MM.1S (cell line): ENCODE measurements at regions not wholly inside any gene's neighbourhood (a gene's known extent, or its start where the extent isn't known, plus 50 kb on each side); places are given as distances from the start of the nearest gene placed in this dataset.

Experiments
- DNase-seq: peaks from one replicate; pipeline ENCODE4 v3.0.0-alpha.2; 2015
- H2AFZ ChIP-seq: fragments of 300-600 bp; sonication (generic); 2 replicates; pipeline ENCODE4 v1.6.0; 2016; ENCODE audit warnings: antibody characterized with exemption, low read length
- H3F3A ChIP-seq: fragments of 300-600 bp; sonication (generic); 2 replicates; pipeline ENCODE4 v1.6.1; 2016; ENCODE audit warnings: mild to moderate bottlenecking, antibody characterized with exemption, low read length, moderate library complexity, mixed read lengths; ENCODE audit not compliant: insufficient read depth
- H3K27ac ChIP-seq: fragments of 300-600 bp; sonication (generic); 2 replicates; pipeline ENCODE4 v1.5.1; 2016; ENCODE audit warnings: mild to moderate bottlenecking, low read length
- H3K27me3 ChIP-seq: fragments of 300-600 bp; sonication (generic); replicated peaks from 2 replicates; pipeline ENCODE4 v1.6.0; 2016; ENCODE audit warnings: low read length; ENCODE audit not compliant: insufficient read depth
- H3K36me3 ChIP-seq: fragments of 300-600 bp; sonication (generic); replicated peaks from 2 replicates; pipeline ENCODE4 v1.6.1; 2016; ENCODE audit warnings: mild to moderate bottlenecking, low read length, mixed read lengths; ENCODE audit not compliant: insufficient read depth
- H3K4me1 ChIP-seq: fragments of 300-600 bp; sonication (generic); 2 replicates; pipeline ENCODE4 v1.6.1; 2016; ENCODE audit warnings: low read length, mixed read lengths
- H3K4me2 ChIP-seq: fragments of 300-600 bp; sonication (generic); 2 replicates; pipeline ENCODE4 v1.6.0; 2016; ENCODE audit warnings: low read depth, low read length
- H3K4me3 ChIP-seq: fragments of 300-600 bp; sonication (generic); 2 replicates; pipeline ENCODE4 v1.5.1; 2016; ENCODE audit warnings: low read length, mixed read lengths
- H3K79me2 ChIP-seq: fragments of 300-600 bp; sonication (generic); 2 replicates; pipeline ENCODE4 v1.6.1; 2016; ENCODE audit warnings: mixed run types, low read length, mixed read lengths
- H3K9ac ChIP-seq: fragments of 300-600 bp; sonication (generic); 2 replicates; pipeline ENCODE4 v1.6.1; 2016; ENCODE audit warnings: low read length, mixed read lengths
- H3K9me2 ChIP-seq: fragments of 300-600 bp; sonication (generic); replicated peaks from 2 replicates; pipeline ENCODE4 v1.6.1; 2016; ENCODE audit warnings: mild to moderate bottlenecking, low read length, mixed read lengths; ENCODE audit not compliant: insufficient read depth
- H3K9me3 ChIP-seq: fragments of 300-600 bp; sonication (generic); replicated peaks from 2 replicates; pipeline ENCODE4 v1.6.1; 2016; ENCODE audit warnings: mild to moderate bottlenecking, low read length, mixed read lengths; ENCODE audit not compliant: insufficient read depth
- H4K20me1 ChIP-seq: fragments of 300-600 bp; sonication (generic); 2 replicates; pipeline ENCODE4 v1.6.1; 2016; ENCODE audit warnings: mild to moderate bottlenecking, low read length, moderate library complexity, mixed read lengths; ENCODE audit not compliant: insufficient read depth
- CTCF ChIP-seq: fragments of 300-600 bp; sonication (generic); IDR thresholded peaks from 2 replicates; pipeline ENCODE4 v1.5.1; 2016; ENCODE audit warnings: antibody characterized with exemption, low read length, mixed read lengths
- EZH2 ChIP-seq: fragments of 300-600 bp; sonication (generic); optimal IDR thresholded peaks from 2 replicates; pipeline ENCODE3; 2017; ENCODE audit warnings: low read depth, mild to moderate bottlenecking, antibody characterized with exemption, low read length, mixed read lengths
- EZH2phosphoT487 ChIP-seq: fragments of 300-600 bp; sonication (generic); IDR thresholded peaks from 2 replicates; pipeline ENCODE4 v1.6.1; 2018; ENCODE audit warnings: antibody characterized with exemption, low read length

DNA sequence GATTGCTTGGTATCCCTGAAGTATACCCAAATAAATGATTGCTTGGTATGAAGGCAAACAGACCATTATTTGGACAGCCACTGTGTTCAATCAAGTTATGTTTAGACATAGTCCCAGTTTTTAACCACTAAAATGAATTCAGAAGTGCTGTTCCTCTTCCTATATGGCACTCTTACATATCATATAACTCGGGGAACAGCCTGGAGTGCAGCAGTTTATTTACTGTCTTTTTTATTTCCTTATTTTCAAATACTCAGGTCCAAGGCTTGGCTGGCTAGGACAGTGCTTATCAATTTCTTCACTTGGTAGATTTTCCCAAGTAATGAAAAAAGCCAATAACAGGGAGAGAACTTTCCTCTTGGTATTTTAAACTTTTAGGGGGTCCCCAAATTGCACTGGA lies 58.6 kb upstream of the CCDC112 start:
- Histone ChIP-seq H3K36me3 (no peaks in the 10 kb centered on the region), H4K20me1 (no peaks in the 10 kb centered on the region)
- TF ChIP-seq EZH2phosphoT487 = no peak
- no peak for TF ChIP-seq EZH2
- no peak for TF ChIP-seq CTCF

GRCh38 chr5:115354246-115354645 lies 57.8 kb upstream of the CCDC112 start:
- H3K4me2 ChIP-seq = no peak overlapping the region
- H3K9me3 ChIP-seq = no peaks in the 10 kb centered on the region
- H3K4me1 ChIP-seq = no peaks in the 10 kb centered on the region
- H3K9ac ChIP-seq = no peak overlapping the region
- H3K4me3 ChIP-seq = no peak overlapping the region
- H3K27ac ChIP-seq = no peak overlapping the region
- TF ChIP-seq CTCF (no peak), EZH2phosphoT487 (no peak), EZH2 (no peak)
- no peaks in the 10 kb centered on the region for H3K9me2 ChIP-seq
- H3F3A ChIP-seq = no peaks in the 10 kb centered on the region
- H3K79me2 ChIP-seq = no peaks in the 10 kb centered on the region
- no peak for DNase-seq
- H3K27me3 ChIP-seq = no peaks in the 10 kb centered on the region
- no peak overlapping the region for H2AFZ ChIP-seq
- H4K20me1 ChIP-seq = no peaks in the 10 kb centered on the region
- no peaks in the 10 kb centered on the region for H3K36me3 ChIP-seq

More for the DNA sequence above, 58.6 kb upstream of the CCDC112 start:
- Histone ChIP-seq H3K27ac (no peak overlapping the region), H3K9me2 (no peaks in the 10 kb centered on the region), H2AFZ (no peak overlapping the region), H3K4me2 (no peak overlapping the region), H3K27me3 (no peaks in the 10 kb centered on the region), H3K79me2 (no peaks in the 10 kb centered on the region), H3K4me3 (no peak overlapping the region), H3K9me3 (no peaks in the 10 kb centered on the region), H3K4me1 (no peaks in the 10 kb centered on the region), H3F3A (no peaks in the 10 kb centered on the region), H3K9ac (no peak overlapping the region)
- DNase-seq = no peak

DNA sequence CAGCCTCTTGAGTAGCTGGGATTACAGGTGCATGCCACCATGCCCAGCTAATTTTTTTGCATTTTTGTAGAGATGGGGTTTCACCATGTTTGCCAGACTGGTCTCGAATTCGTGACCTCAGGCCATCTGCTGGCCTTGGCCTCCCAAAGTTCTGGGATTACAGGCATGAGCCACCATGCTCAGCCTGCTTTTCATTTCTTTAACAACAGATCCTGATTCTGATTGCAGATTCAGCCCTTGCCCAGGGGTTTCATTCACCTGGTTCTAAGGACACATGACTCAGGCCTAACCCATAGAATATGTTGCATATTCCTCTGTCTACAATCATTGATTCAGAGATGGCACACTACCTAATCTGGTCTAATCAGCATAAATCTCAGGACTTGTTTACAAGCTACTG lies 56.1 kb upstream of the CCDC112 start:
- Histone ChIP-seq H3K4me2 (no peak overlapping the region), H3K79me2 (no peaks in the 10 kb centered on the region), H2AFZ (no peak overlapping the region), H3K27ac (no peak overlapping the region), H3F3A (no peaks in the 10 kb centered on the region), H3K36me3 (no peaks in the 10 kb centered on the region), H4K20me1 (no peaks in the 10 kb centered on the region), H3K4me1 (no peaks in the 10 kb centered on the region), H3K9me3 (no peaks in the 10 kb centered on the region), H3K9me2 (no peaks in the 10 kb centered on the region), H3K9ac (no peak overlapping the region), H3K4me3 (no peak overlapping the region), H3K27me3 (no peaks in the 10 kb centered on the region)
- DNase-seq = no peak
- no peak for TF ChIP-seq CTCF
- TF ChIP-seq EZH2phosphoT487 = no peak
- no peak for TF ChIP-seq EZH2
